ENCODE measurements at regions not wholly inside any gene's neighbourhood (a gene's known extent, or its start where the extent isn't known, plus 50 kb on each side); places are given as distances from the start of the nearest gene placed in this dataset.

DNA sequence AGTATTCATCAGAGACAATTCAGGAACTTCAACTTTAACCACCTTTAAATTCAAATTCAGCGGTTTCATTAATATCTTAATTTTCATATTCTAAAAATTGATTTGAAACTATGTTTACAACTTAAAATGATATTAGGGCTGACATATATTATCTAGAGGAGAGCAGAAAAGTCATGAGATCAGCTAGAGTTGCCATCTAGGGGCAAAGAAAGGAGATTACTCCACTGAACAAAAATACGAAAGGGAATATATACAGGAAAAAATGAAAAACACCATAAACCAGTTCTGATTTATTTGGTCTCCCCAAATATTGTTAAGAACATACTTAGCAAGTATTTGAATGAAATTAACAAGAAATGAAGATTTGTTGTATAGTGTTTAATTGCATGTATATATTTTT lies 946.3 kb downstream of the DTWD2 start:
- no peak for DNase-seq (ENCODE audit: low spot score)

DNA sequence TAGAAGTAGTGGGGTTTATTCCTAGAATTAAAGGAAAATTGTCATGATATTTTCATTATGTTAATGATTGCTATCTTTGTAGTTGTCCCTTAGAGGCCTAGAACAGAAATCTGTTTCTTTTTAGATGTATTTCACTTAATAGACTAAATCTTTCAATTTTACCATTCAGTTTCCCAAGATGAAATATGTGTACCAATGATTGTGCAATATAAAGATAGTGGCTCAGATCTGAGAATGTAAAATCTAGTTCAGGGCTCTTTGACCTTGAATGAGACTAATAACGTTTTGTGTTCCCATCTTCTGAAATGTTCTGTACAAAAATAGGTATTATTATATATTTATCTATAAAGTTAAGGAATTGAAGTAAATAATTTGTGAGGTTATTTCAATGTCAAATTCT lies 947.9 kb downstream of the DTWD2 start:
- DNase-seq (ENCODE audit: low spot score): no peak

DNA sequence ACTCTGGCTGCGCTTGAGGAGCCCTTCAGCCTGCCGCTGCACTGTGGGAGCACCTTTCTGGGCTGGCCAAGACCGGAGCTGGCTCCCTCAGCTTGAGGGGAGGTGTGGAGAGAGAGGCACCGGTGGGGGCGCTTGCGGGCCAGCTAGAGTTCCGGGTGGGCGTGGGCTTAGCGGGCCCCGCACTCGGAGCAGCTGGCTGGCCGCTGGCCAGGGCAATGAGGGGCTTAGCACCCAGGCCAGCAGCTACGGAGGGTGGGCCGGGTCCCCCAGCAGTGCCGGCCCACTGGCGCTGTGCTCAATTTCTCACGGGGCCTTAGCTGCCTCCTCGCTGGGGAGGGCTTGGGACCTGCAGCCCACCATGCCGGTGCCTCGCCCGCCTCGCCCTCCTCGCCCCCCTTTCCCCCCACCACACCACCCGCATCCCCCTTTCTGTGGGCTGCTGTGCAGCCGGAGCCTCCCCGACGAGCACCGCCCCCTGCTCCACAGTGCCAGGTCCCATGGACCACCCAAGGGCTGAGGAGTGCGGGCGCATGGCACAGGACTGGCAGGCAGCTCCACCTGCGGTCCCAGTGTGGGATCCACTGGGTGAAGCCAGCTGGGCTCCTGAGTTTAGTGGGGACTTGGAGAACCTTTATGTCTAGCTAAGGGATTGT lies 954.5 kb downstream of the DTWD2 start:
- no peak for DNase-seq (ENCODE audit: low spot score)

DNA sequence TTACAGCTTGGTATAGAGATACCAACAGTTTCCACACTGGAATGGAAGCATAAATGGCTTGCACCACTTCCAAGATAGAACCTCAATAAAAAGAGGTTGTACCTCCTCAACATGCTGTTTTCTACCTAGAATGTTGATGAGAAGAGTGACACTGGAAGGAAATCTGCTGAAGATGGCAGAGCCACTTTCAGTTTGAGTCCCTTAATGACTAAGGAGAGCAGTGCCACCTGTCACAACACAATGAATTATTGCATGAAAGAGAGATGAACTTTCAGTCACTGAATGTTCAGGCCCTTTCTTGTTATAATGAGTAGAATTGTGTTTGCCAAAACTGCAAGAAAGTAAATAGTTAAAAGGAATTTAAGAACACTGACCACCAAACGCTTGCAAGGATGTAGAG lies 958.5 kb downstream of the DTWD2 start:
- no peak for DNase-seq (ENCODE audit: low spot score)

DNA sequence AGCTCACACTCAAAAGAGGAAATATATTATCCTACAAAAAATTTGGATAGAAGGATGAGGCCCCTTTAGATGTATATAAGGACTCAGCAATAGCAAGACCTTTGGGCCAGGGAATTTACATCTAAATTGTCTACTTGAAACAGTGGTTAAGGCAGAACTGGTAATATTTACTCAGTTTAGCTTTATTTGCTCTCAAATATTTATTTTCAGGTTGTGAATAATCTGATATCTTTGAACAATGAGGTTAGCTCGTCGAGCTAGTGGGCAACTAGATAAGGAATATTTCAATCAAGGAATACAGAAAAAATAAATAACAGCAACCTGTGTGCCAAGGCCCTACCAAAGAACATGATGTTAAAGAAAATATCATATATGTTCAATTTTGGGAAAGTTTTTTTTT lies 966.3 kb downstream of the DTWD2 start:
- no peak for DNase-seq (ENCODE audit: low spot score)

DNA sequence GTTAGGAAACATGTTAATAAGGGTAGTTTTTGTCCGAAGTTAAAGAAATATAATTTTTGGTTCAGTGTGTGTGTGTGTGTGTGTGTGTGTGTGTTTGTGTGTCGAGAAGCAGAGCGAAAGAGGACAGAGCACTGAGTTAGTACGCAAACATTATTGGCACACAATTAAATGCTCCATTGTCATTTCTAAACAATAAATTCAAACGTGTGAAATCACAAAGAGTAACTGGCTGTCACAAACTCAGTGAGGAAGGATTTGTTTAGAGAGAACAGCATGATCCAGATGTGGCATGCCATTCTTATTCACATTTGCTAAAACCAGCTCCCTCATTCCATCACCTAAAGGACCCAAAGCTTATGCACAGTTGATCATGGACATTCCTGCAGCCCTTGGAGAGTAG lies 970.8 kb downstream of the DTWD2 start:
- no peak for DNase-seq (ENCODE audit: low spot score)

DNA sequence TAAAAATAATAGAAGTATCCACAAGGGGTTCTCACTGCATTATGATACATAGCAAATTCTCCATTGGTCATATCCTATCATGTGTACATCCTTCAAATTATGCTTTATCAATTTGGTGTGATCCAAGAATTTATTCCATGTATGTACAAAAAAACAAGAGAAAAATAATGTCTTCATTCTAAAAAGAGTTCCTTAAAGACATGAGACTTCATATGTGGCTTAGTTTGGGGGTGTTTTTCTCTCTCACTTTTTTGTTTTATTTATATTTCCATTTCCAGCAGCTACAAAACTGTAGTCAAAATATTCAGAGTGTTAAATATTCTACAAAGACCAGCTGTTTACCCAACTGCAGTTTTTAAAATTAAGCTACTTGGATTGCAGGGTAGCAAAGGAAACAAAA lies 972.0 kb downstream of the DTWD2 start:
- DNase-seq (ENCODE audit: low spot score): no peak

DNA sequence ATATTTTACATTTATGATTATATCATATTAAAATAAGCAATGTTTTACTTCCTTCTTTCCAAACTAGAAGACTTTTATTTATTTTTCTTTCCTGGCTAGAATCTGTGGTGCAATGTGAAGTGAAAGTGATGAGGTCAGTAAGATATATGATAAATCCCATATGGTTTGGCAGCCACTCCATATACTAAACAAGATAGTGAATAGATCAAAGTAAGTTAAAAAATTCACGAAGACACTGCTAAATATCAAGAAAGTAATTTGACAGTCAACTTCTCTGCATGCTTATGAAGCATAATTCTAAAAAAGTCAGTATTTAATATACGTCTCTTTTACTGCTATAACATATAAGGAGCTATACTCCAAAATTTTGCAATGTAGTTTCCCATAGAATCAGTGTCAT lies 972.8 kb downstream of the DTWD2 start:
- no peak for DNase-seq (ENCODE audit: low spot score)

DNA sequence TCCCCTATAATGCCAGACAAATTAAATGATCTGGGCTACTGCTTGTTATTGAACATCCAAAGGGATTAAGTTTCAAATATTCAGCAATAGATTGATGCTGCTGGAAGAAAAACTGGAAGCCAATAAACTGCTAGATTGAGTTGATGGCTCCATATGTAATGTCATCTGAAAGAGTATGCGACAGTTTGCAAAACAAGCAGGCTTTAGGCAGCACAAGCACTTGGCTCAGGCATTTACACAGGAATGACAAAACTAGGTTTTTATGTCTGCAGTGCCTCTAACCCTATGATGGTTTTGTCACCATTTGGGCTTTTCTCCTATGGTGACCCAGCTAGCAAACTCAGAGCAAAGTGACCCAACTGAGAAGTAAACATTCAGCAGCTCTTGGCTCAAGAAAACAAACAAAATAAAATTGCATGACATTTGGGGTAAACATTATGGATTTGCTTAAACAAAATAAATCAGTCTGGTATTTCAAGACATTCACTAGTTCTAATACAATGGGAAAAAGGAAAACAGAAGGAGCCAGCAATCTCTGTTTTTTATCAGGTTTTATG lies 978.5 kb downstream of the DTWD2 start:
- no peak for DNase-seq (ENCODE audit: low spot score)

DNA sequence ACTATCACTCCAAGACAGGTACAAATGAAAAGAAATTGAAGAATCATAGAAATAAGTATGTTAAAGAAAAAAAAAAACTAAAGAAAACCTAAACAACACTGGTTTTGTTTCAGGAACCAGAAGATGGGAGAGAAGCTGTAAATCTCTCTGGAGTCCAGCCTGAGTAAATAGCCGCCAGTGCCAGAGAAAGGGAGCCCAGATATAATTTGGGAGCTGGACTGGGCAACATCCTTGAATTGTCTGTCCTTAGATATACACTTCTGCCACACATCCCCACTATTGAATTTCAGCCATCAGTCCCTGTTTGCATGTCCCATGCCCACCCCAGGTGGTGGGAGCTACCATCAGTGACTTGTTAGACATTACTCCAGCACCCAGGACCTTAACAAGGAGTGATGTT lies 979.6 kb downstream of the DTWD2 start:
- no peak for DNase-seq (ENCODE audit: low spot score)

DNA sequence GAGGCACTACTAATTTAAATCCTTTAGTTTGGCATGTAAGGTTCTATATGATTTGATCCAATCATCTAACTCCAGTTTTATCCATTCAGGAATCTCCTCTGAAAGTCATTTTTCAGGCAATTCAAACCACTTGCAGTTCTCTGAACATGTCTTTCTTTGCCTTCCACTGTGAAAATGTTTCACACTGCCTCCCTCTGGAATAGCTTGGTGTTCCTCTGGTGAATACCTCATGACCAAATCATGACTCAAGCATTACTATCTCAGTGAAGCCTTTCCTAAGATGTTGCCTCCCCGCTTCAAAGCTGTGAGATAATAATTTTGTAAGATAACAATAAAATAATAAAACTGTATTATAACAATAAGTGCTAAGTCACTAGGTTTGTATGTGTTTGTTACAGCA lies 981.1 kb downstream of the DTWD2 start:
- no peak for DNase-seq (ENCODE audit: low spot score)

DNA sequence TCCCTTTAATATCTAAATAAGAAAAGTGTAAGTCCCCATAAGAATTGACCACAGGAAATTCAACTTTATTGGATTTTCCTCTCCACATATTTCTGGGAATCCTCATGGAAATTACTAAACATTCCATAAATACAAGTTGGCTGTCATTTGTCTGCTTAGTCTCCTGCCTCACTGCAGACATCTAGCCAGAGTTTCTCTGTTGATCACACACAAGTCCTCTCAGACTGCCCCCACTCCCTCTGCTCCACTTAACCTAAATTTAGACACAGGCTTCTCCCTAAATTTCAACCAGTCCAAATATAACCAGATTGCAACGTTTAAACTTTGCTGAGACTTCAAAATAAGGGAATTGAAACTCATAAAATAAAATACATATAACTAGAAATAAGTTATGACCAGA lies 982.1 kb downstream of the DTWD2 start:
- no peak for DNase-seq (ENCODE audit: low spot score)

DNA sequence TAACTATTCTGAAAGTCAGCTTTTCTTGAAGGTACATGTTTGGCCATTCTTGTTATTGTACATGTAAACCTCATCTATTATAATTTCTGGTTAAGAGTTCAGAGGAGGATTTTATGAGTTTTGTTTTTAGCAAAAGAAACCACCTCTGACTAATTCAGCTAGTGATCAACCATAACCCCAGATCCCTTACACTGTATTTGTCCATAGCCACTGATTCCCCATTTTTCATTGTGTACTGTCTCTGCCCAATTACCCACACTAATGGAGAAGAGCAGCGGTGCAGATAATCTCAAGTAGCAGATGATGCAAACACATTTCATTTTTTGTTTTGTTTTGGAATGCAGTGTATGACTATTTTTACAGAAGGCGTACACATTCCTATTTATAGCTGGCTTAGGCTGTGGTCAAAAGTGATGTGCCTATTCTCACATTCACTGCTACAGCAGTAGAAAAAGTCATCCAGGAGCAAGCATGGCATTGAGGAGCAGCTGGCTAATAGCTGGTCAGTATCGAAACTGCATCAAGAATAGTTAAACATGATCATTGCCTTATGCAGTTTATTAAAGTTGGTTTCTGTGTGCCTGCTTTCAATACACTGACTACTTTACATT lies 988.3 kb downstream of the DTWD2 start:
- DNase-seq (ENCODE audit: low spot score): no peak

DNA sequence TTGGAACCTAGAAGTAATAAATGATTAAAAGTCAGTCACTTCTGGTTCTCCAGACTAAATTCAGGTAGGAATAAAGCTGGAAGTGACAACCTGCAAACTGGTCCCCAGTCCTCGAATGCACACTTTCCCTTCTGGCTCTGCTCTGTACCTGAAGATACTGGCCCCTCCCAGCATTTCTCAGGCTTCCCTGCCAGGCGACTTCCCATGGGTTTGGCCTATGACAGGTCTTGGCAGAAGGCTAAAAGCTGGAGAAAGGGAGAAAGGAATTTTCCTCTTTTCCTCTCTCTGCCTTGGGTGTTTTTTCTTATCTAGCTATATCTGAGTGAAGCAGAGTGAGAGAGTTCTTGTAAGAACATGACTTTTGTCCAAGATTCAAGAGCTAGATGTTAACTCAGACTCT lies 1005.7 kb downstream of the DTWD2 start:
- no peak for DNase-seq (ENCODE audit: low spot score)

DNA sequence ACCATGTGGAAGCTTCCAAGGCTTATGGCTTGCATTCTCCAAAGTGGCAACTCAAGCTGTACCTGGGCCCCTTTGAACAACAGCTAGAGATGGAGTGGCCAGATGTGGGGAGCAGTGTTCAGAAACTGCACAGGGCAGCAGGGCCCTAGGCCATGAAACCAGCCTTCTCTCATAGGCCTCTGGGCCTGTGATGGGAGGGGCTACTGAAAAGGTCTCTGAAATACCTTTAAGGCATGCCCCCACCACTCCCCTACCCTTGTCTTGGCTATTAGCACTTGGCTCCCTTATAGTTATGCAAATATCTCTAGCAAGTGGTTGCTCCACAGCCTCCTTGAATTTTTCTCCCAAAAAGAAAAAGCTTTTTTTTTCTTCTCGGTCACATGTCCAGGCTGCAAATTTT lies 1014.6 kb downstream of the DTWD2 start:
- DNase-seq (ENCODE audit: low spot score): no peak

DNA sequence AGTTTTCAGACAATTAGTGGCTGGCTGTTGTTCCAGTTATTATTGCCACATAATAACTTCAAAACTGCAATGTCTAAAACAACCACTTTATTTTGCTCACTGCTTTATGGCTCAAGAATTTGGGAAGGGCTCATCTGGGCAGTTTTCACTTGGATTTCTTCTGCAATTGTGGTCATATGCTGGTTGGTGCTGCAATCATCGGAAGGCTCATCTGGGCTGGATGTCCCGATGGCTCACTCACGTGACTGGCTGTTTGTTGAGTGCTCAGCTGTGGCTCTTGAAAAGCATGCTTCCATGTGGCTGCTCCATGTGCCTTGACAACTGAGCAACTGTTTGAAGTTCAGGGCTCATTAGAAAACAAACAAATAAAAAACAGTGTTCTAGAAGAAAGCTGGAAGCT lies 1032.5 kb downstream of the DTWD2 start:
- no peak for DNase-seq (ENCODE audit: low spot score)

DNA sequence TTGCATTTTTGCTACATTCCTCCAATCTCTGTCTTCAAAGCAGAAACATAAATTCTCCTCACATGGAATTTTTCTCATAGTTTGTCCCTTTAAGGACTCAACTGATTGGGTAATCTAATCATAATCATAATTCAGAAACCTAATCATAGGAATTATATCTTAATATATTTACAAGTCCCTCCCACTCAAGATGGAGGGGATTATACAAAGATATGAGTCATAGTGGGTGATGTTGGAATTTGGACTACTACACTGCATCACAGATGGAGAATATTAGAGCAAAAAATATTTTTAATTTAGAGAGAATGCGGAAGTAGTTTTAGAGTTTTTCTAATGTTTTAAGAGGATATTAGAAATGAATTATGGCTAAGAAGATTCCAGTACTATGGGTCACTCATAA lies 1034.0 kb downstream of the DTWD2 start:
- DNase-seq (ENCODE audit: low spot score): no peak

DNA sequence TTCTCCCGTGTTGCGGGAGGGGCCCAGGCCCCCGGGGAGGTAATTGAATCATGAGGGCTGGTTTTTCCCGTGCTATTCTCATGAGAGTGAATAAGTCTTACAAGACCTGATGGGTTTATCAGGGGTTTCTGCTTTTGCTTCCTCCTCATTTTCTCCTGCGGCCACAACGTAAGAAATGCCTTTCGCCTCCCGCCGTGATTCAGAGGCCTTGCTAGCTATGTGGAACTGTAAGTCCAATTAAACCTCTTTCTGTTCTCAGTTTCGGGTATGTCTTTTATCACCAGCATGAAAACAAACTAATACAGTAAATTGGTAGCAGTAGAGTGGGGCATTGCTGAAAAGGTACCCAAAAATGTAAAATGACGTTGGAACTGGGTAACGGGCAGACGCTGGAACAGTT lies 1035.1 kb downstream of the DTWD2 start:
- no peak for DNase-seq (ENCODE audit: low spot score)

DNA sequence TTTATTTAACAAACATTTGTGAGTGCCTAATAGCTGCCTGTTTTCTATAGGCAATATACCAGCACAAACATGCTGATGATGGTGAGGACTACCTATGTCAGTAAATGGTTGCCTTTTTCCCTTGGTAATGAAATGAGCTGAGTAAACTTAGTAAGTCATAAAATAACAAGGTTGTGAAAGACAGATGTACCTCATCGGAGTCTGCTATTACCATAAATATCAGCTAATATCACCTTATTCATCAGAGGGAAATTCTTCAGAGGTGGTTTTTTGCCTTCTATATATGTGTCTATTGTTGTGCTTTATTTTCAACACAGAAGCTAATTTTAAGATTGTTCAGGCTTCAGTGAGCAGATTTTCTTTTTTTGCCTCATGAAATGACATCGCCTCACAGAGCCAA lies 1040.5 kb downstream of the DTWD2 start:
- DNase-seq (ENCODE audit: low spot score): no peak

DNA sequence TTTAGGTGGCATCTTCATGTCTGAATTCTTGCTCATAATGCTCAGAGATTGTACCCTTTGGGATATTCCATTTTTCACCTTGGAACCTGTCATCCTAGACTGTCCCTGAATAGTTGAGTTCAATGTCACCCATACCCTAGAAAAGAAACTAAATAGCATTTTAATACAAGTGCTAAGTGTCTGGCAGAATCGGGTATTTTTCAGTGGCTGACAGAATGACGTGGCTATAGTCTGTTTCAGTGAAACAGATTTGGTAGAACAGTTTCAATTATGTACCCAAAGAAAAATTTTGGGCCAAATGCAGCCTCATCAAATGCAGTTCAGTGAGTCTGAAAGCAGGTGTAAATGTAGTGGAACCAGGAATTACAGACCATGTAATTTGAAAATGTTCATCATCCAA lies 1041.2 kb downstream of the DTWD2 start:
- no peak for DNase-seq (ENCODE audit: low spot score)

DNA sequence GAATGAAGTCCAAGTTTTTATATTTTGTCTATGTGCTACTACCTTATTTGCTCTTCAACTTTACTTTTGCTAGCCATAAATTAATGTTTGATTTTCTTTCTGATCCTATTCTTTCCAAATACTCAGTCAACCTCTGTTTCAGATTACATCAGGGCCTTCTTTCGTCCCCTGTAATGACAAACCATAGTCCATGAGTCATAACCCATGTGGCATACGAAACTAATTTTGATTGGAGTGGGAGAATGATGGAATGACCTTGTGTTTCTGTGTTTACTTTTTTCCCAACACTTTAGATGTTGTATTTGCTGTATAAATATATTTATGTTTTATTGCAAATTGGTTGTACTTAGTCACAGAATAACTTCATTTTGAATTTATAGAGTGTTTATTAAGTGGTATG lies 1043.1 kb downstream of the DTWD2 start:
- DNase-seq (ENCODE audit: low spot score): no peak

DNA sequence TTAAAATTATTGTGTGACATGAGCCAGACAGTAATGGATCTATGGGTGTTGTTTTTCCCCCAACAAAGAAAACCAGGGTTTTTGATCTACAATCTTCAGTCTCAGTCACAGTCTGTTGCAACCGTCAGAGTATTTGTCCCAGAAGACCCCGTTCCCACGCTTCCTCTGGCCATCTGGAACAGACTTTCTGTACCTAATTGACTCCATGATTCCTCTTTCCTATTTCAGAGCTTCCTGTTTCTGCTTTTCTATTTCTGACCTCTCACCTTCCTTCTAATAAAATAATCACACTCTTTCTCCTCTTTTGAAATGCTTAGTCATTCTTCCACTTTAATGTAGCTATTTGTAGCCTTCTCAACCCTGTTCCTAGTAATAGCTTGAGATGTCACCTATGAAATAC lies 1044.8 kb downstream of the DTWD2 start:
- no peak for DNase-seq (ENCODE audit: low spot score)

DNA sequence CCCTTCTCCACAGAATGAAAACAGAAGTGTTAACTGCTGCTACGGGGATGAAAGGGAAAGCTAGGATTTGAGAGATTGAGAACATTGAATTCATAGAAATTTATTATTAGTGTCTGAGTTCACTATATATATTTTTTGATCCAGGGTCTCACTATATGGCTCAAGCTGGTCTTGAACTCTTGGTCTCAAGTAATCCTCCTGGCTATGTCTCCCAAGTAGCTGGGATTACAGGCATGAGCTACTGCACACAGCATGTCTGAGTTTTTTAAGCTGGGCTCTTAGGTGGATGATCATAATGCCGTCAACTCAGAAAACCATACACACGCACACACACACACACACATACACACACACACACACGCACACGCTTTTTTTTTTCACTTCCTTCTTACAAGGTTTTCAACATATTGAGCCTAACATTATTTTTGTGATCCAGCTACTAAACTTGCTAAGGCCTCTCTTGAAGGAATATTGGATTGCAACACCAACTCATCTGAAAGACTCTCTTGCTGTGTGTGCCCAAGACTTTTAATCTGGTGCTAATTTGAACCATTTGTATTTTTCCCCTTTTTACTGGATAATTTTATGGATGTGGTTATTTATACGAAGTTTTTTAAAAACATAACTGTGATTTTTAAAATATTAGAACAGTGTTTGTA lies 1045.4 kb downstream of the DTWD2 start:
- no peak for DNase-seq (ENCODE audit: low spot score)

DNA sequence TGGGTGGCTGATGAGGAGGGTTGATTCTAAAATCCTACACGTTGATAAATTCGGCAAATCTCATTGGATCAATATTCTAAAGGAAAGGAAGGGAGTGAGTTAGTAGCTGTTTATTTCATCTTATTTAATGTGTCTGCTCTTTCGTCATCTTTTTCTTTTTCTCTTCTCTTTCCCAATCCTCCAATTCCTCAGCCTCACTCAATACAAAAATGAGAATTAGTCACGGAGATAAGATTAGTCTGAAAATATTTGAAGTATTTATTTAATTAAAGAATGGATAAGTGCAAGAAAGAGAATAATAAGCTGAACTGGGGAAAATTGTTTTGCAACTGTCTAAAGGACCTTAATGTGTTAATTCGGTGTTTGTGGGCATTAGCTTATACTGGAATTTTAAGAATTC lies 1095.1 kb downstream of the DTWD2 start:
- no peak for DNase-seq (ENCODE audit: low spot score)
